GM23338 (cell line): ENCODE measurements at regions not wholly inside any gene's neighbourhood (a gene's known extent, or its start where the extent isn't known, plus 50 kb on each side); places are given as distances from the start of the nearest gene placed in this dataset.

Source experiments
- ATAC-seq: fragments of 200-7000 bp; cut with Tn5 transposase; 3 replicates; pipeline ENCODE4 v1.9.1; 2020
- DNase-seq: peaks from one replicate; pipeline ENCODE4 v3.0.0-alpha.2; 2015; ENCODE audit warnings: low spot score
- H2AFZ ChIP-seq: fragments of 200-600 bp; sonication (generic); 2 replicates; pipeline ENCODE4 v1.8.0; 2016; ENCODE audit warnings: antibody characterized with exemption, mild to moderate bottlenecking, moderate library complexity
- H3F3A ChIP-seq: fragments of 200-600 bp; sonication (generic); replicated peaks from 2 replicates; pipeline ENCODE4 v1.8.0; 2017; ENCODE audit warnings: antibody characterized with exemption, mixed run types, low read depth
- H3K27ac ChIP-seq: fragments of 200-600 bp; sonication (generic); 2 replicates; pipeline ENCODE4 v1.6.1; 2016; ENCODE audit warnings: low read depth
- H3K27me3 ChIP-seq: fragments of 200-600 bp; sonication (generic); 2 replicates; pipeline ENCODE4 v1.8.0; 2016; ENCODE audit warnings: mild to moderate bottlenecking, mixed run types, moderate library complexity; ENCODE audit not compliant: insufficient read depth
- H3K36me3 ChIP-seq: fragments of 200-600 bp; sonication (generic); 2 replicates; pipeline ENCODE4 v1.8.0; 2016; ENCODE audit warnings: mild to moderate bottlenecking; ENCODE audit not compliant: insufficient read depth
- H3K4me1 ChIP-seq: fragments of 200-600 bp; sonication (generic); 2 replicates; pipeline ENCODE4 v1.8.0; 2016; ENCODE audit warnings: mild to moderate bottlenecking, moderate library complexity; ENCODE audit not compliant: insufficient read depth
- H3K4me2 ChIP-seq: fragments of 200-600 bp; sonication (generic); 2 replicates; pipeline ENCODE4 v1.7.1; 2017; ENCODE audit warnings: mixed run types
- H3K4me3 ChIP-seq: fragments of 200-600 bp; sonication (generic); 2 replicates; pipeline ENCODE4 v1.6.1; 2016; ENCODE audit warnings: mixed run types
- H3K79me2 ChIP-seq: fragments of 200-600 bp; sonication (generic); replicated peaks from 2 replicates; pipeline ENCODE4 v1.8.0; 2017; ENCODE audit warnings: mild to moderate bottlenecking; ENCODE audit not compliant: insufficient read depth
- H3K9me2 ChIP-seq: fragments of 200-600 bp; sonication (generic); 2 replicates; pipeline ENCODE4 v1.8.0; 2017; ENCODE audit not compliant: insufficient read depth
- H4K20me1 ChIP-seq: fragments of 200-600 bp; sonication (generic); replicated peaks from 2 replicates; pipeline ENCODE4 v1.8.0; 2017; ENCODE audit warnings: mild to moderate bottlenecking; ENCODE audit not compliant: insufficient read depth
- H3K27ac Mint-ChIP-seq: 2 replicates; pipeline ENCODE4 v1.8.0; 2020; ENCODE audit warnings: inconsistent platforms, mild to moderate bottlenecking, moderate library complexity, mixed read lengths
- H3K27me3 Mint-ChIP-seq: 3 replicates; pipeline ENCODE4 v1.8.0; 2022; ENCODE audit warnings: low read depth, mild to moderate bottlenecking, moderate library complexity, mixed read lengths, inconsistent platforms; ENCODE audit not compliant: insufficient read depth, poor library complexity
- H3K36me3 Mint-ChIP-seq: 3 replicates; pipeline ENCODE4 v1.8.0; 2021; ENCODE audit warnings: low read depth, mild to moderate bottlenecking, inconsistent platforms, moderate library complexity, mixed read lengths
- H3K4me1 Mint-ChIP-seq: 3 replicates; pipeline ENCODE4 v1.8.0; 2020; ENCODE audit warnings: mild to moderate bottlenecking, inconsistent platforms, mixed read lengths
- H3K4me3 Mint-ChIP-seq: 3 replicates; pipeline ENCODE4 v1.8.0; 2021; ENCODE audit warnings: moderate library complexity, mild to moderate bottlenecking, inconsistent platforms, mixed read lengths
- H3K9me3 Mint-ChIP-seq: 3 replicates; pipeline ENCODE4 v1.8.0; 2020; ENCODE audit warnings: moderate library complexity, mild to moderate bottlenecking, inconsistent platforms, mixed read lengths
- CREB1 ChIP-seq: fragments of 250-450 bp; sonication (Bioruptor Pico); IDR thresholded peaks from 2 replicates; pipeline ENCODE4 v1.5.0; 2020; ENCODE audit warnings: low read depth, mild to moderate bottlenecking, moderate library complexity
- EZH2 ChIP-seq: fragments of 200-600 bp; sonication (generic); IDR thresholded peaks from one replicate; pipeline ENCODE4 v1.8.0; 2017; ENCODE audit warnings: antibody characterized with exemption, mild to moderate bottlenecking, low read depth; ENCODE audit not compliant: unreplicated experiment
- EZH2phosphoT487 ChIP-seq: fragments of 200-600 bp; sonication (generic); IDR thresholded peaks from one replicate; pipeline ENCODE4 v1.8.1; 2018; ENCODE audit warnings: antibody characterized with exemption; ENCODE audit not compliant: unreplicated experiment
- JUNB ChIP-seq: IDR thresholded peaks from one replicate; pipeline ENCODE4 v1.6.1; 2016; ENCODE audit warnings: antibody characterized with exemption; ENCODE audit not compliant: unreplicated experiment
- NANOG ChIP-seq: IDR thresholded peaks from 2 replicates; pipeline ENCODE4 v1.6.1; 2016; ENCODE audit warnings: antibody characterized with exemption, borderline replicate concordance
- POLR2AphosphoS5 ChIP-seq: IDR thresholded peaks from 2 replicates; pipeline ENCODE4 v1.6.1; 2016; ENCODE audit warnings: antibody characterized with exemption, low read depth
- STAT1 ChIP-seq: IDR thresholded peaks from one replicate; pipeline ENCODE4 v1.6.1; 2016; ENCODE audit warnings: antibody characterized with exemption; ENCODE audit not compliant: unreplicated experiment
- ZNF114 ChIP-seq: fragments of 250-450 bp; sonication (Bioruptor Pico); IDR thresholded peaks from 2 replicates; pipeline ENCODE4 v1.5.0; 2020; ENCODE audit warnings: mild to moderate bottlenecking, moderate library complexity
- ZNF331 ChIP-seq: fragments of 250-450 bp; sonication (Bioruptor Pico); IDR thresholded peaks from 2 replicates; pipeline ENCODE4 v1.5.0; 2020; ENCODE audit warnings: low read depth, mild to moderate bottlenecking, moderate library complexity
- TF ChIP-seq, protein P1 (sequence below): IDR thresholded peaks from 2 replicates; pipeline ENCODE4 v1.6.1; 2016; ENCODE audit warnings: antibody characterized with exemption
- TF ChIP-seq, protein P2 (sequence below): IDR thresholded peaks from one replicate; pipeline ENCODE4 v1.6.1; 2018; ENCODE audit warnings: antibody characterized with exemption; ENCODE audit not compliant: unreplicated experiment
- TF ChIP-seq, protein P3 (sequence below): fragments of 250-450 bp; sonication (Bioruptor Pico); IDR thresholded peaks from 2 replicates; pipeline ENCODE4 v1.5.0; 2020; ENCODE audit warnings: mild to moderate bottlenecking, moderate library complexity
- TF ChIP-seq, protein P4 (sequence below), 2 experiments: fragments of 200-600 bp in 1 of 2; sonication (generic) in 1 of 2; conservative IDR thresholded peaks; 2 replicates each; pipeline versions ENCODE4 v1.5.1 to v1.6.1; 2016 to 2017; ENCODE audit warnings: antibody characterized with exemption in 2 of 2, low read depth in 2 of 2, mild to moderate bottlenecking in 2 of 2, moderate library complexity in 1 of 2

DNA sequence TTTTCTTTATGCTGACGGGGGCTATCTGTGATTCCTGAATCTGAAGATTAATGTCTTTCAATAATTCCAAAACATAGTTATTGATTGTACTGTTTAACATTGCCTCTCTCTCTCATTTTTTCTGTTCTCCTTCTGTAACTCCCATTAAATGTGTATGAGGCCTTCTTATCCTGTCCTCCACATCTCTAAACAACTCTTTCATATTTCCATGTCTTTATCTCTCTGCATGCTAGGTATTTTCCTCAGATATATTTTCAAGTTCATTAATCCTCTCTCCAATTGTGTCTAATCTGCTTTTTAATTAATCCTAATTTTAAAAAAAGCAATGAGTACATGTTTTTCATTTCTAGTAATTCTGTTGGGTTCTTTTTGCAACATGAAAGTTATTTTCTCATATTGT, 173.2 kb downstream of the TLE3 start:
- Histone ChIP-seq H3K79me2 (no peaks in the 10 kb centered on the region), H3K4me3 (no peak overlapping the region), H3K27me3 (no peaks in the 10 kb centered on the region), H3K4me2 (no peak overlapping the region), H2AFZ (no peak overlapping the region), H3K4me1 (peaks cover 9% of the 10 kb centered on the region; the same call in 1 of the 2 replicates), H3F3A (no peaks in the 10 kb centered on the region), H3K27ac (no peak overlapping the region), H3K36me3 (no peaks in the 10 kb centered on the region), H4K20me1 (no peaks in the 10 kb centered on the region), H3K9me2 (0 out of 2 replicates have a peak, but pooled peaks cover 4% of the 10 kb centered on the region)
- TF ChIP-seq, protein P1, sequence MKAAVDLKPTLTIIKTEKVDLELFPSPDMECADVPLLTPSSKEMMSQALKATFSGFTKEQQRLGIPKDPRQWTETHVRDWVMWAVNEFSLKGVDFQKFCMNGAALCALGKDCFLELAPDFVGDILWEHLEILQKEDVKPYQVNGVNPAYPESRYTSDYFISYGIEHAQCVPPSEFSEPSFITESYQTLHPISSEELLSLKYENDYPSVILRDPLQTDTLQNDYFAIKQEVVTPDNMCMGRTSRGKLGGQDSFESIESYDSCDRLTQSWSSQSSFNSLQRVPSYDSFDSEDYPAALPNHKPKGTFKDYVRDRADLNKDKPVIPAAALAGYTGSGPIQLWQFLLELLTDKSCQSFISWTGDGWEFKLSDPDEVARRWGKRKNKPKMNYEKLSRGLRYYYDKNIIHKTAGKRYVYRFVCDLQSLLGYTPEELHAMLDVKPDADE: no peak
- TF ChIP-seq, protein P2, sequence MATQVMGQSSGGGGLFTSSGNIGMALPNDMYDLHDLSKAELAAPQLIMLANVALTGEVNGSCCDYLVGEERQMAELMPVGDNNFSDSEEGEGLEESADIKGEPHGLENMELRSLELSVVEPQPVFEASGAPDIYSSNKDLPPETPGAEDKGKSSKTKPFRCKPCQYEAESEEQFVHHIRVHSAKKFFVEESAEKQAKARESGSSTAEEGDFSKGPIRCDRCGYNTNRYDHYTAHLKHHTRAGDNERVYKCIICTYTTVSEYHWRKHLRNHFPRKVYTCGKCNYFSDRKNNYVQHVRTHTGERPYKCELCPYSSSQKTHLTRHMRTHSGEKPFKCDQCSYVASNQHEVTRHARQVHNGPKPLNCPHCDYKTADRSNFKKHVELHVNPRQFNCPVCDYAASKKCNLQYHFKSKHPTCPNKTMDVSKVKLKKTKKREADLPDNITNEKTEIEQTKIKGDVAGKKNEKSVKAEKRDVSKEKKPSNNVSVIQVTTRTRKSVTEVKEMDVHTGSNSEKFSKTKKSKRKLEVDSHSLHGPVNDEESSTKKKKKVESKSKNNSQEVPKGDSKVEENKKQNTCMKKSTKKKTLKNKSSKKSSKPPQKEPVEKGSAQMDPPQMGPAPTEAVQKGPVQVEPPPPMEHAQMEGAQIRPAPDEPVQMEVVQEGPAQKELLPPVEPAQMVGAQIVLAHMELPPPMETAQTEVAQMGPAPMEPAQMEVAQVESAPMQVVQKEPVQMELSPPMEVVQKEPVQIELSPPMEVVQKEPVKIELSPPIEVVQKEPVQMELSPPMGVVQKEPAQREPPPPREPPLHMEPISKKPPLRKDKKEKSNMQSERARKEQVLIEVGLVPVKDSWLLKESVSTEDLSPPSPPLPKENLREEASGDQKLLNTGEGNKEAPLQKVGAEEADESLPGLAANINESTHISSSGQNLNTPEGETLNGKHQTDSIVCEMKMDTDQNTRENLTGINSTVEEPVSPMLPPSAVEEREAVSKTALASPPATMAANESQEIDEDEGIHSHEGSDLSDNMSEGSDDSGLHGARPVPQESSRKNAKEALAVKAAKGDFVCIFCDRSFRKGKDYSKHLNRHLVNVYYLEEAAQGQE: no peak
- TF ChIP-seq POLR2AphosphoS5 (no peak), EZH2phosphoT487 (no peak), ZNF114 (no peak), JUNB (no peak), ZNF331 (CRISPR knock-in tag) (no peak), STAT1 (no peak), CREB1 (CRISPR knock-in tag) (no peak), EZH2 (no peak), NANOG (no peak)
- TF ChIP-seq, protein P3, sequence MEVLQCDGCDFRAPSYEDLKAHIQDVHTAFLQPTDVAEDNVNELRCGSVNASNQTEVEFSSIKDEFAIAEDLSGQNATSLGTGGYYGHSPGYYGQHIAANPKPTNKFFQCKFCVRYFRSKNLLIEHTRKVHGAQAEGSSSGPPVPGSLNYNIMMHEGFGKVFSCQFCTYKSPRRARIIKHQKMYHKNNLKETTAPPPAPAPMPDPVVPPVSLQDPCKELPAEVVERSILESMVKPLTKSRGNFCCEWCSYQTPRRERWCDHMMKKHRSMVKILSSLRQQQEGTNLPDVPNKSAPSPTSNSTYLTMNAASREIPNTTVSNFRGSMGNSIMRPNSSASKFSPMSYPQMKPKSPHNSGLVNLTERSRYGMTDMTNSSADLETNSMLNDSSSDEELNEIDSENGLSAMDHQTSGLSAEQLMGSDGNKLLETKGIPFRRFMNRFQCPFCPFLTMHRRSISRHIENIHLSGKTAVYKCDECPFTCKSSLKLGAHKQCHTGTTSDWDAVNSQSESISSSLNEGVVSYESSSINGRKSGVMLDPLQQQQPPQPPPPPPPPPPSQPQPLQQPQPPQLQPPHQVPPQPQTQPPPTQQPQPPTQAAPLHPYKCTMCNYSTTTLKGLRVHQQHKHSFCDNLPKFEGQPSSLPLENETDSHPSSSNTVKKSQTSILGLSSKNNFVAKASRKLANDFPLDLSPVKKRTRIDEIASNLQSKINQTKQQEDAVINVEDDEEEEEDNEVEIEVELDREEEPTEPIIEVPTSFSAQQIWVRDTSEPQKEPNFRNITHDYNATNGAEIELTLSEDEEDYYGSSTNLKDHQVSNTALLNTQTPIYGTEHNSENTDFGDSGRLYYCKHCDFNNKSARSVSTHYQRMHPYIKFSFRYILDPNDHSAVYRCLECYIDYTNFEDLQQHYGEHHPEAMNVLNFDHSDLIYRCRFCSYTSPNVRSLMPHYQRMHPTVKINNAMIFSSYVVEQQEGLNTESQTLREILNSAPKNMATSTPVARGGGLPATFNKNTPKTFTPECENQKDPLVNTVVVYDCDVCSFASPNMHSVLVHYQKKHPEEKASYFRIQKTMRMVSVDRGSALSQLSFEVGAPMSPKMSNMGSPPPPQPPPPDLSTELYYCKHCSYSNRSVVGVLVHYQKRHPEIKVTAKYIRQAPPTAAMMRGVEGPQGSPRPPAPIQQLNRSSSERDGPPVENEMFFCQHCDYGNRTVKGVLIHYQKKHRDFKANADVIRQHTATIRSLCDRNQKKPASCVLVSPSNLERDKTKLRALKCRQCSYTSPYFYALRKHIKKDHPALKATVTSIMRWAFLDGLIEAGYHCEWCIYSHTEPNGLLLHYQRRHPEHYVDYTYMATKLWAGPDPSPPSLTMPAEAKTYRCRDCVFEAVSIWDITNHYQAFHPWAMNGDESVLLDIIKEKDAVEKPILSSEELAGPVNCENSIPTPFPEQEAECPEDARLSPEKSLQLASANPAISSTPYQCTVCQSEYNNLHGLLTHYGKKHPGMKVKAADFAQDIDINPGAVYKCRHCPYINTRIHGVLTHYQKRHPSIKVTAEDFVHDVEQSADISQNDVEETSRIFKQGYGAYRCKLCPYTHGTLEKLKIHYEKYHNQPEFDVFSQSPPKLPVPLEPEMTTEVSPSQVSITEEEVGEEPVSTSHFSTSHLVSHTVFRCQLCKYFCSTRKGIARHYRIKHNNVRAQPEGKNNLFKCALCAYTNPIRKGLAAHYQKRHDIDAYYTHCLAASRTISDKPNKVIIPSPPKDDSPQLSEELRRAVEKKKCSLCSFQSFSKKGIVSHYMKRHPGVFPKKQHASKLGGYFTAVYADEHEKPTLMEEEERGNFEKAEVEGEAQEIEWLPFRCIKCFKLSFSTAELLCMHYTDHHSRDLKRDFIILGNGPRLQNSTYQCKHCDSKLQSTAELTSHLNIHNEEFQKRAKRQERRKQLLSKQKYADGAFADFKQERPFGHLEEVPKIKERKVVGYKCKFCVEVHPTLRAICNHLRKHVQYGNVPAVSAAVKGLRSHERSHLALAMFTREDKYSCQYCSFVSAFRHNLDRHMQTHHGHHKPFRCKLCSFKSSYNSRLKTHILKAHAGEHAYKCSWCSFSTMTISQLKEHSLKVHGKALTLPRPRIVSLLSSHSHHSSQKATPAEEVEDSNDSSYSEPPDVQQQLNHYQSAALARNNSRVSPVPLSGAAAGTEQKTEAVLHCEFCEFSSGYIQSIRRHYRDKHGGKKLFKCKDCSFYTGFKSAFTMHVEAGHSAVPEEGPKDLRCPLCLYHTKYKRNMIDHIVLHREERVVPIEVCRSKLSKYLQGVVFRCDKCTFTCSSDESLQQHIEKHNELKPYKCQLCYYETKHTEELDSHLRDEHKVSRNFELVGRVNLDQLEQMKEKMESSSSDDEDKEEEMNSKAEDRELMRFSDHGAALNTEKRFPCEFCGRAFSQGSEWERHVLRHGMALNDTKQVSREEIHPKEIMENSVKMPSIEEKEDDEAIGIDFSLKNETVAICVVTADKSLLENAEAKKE (CRISPR knock-in tag): no peak
- TF ChIP-seq, protein P4, sequence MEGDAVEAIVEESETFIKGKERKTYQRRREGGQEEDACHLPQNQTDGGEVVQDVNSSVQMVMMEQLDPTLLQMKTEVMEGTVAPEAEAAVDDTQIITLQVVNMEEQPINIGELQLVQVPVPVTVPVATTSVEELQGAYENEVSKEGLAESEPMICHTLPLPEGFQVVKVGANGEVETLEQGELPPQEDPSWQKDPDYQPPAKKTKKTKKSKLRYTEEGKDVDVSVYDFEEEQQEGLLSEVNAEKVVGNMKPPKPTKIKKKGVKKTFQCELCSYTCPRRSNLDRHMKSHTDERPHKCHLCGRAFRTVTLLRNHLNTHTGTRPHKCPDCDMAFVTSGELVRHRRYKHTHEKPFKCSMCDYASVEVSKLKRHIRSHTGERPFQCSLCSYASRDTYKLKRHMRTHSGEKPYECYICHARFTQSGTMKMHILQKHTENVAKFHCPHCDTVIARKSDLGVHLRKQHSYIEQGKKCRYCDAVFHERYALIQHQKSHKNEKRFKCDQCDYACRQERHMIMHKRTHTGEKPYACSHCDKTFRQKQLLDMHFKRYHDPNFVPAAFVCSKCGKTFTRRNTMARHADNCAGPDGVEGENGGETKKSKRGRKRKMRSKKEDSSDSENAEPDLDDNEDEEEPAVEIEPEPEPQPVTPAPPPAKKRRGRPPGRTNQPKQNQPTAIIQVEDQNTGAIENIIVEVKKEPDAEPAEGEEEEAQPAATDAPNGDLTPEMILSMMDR (conservative IDR thresholded peaks at IDR 0.05; ENCODE audit: low read depth in 2 of 2): no peak
- no peak overlapping the region for H3K27ac Mint-ChIP-seq
- DNase-seq (no peak), ATAC-seq (no peak)
- H3K4me3 Mint-ChIP-seq: no peak overlapping the region
- H3K9me3 Mint-ChIP-seq: peaks cover 32% of the 10 kb centered on the region
- H3K4me1 Mint-ChIP-seq: peaks cover 27% of the 10 kb centered on the region
- H3K36me3 Mint-ChIP-seq: peaks cover 17% of the 10 kb centered on the region; the same call in 2 of the 3 replicates
- peaks cover 10% of the 10 kb centered on the region for H3K27me3 Mint-ChIP-seq
